GM12878 (cell line): ENCODE measurements at regions not wholly inside any gene's neighbourhood (a gene's known extent, or its start where the extent isn't known, plus 50 kb on each side); places are given as distances from the start of the nearest gene placed in this dataset.

Experiments
- ATAC-seq: fragments of 200-7000 bp; cut with Tn5 transposase; 3 replicates; pipeline ENCODE4 v1.9.1; 2020; ENCODE audit warnings: mild to moderate bottlenecking, moderate library complexity
- BruUV-seq: library from RNA; stranded (reverse); fragments of 400-500 nt; replicated peaks from 2 replicates; lab custom pipeline; 2021; lab: Mats Ljungman, UMichigan
- CTCF ChIA-PET: fragments of 300-600 bp; sonication (Branson Sonifier 250); formaldehyde crosslinking; extraction: SDS; loops from one replicate; lab custom pipeline; 2021; ENCODE audit warnings: inconsistent platforms; lab: Yijun Ruan, JAX
- POLR2A ChIA-PET: fragments of 350-600 bp; formaldehyde crosslinking; extraction: SDS; loops from one replicate; lab custom pipeline; 2021; ENCODE audit warnings: inconsistent platforms; lab: Charles Lee
- RAD21 ChIA-PET: fragments of 300-600 bp; sonication (Branson Sonifier 250); formaldehyde crosslinking; loops from one replicate; lab custom pipeline; 2023; ENCODE audit warnings: antibody characterized with exemption; ENCODE audit not compliant: unreplicated experiment; lab: Charles Lee
- SMC1A ChIA-PET: fragments of 300-600 bp; sonication (Branson Sonifier 250); formaldehyde crosslinking; loops from one replicate; lab custom pipeline; 2023; ENCODE audit not compliant: unreplicated experiment, uncharacterized antibody; lab: Charles Lee
- DNase-seq: peaks from one replicate; pipeline ENCODE4 v3.0.0-alpha.2; 2011; ENCODE audit warnings: low read depth, low spot score
- FAIRE-seq: peaks from 3 replicates; lab custom pipeline; 2011; peaks lifted over from hg19 to GRCh38; lab: Jason Lieb, UNC
- H2AFZ ChIP-seq: 2 replicates; pipeline ENCODE4 v1.6.0; 2011; ENCODE audit warnings: low read depth, low read length, control low read depth; ENCODE audit not compliant: control insufficient read depth
- H3K27ac ChIP-seq: 2 replicates; pipeline ENCODE4 v1.5.1; 2011; ENCODE audit warnings: control low read depth; ENCODE audit not compliant: control insufficient read depth, insufficient read depth
- H3K27me3 ChIP-seq, 2 experiments: replicated peaks in 1 of 2; 2 replicates each; pipeline versions ENCODE4 v1.6.0 to v1.6.1; 2011; ENCODE audit warnings: low read length in 1 of 2; ENCODE audit not compliant: control insufficient read depth in 2 of 2, insufficient read depth in 2 of 2
- H3K36me3 ChIP-seq, 2 experiments: 2 replicates each; pipeline ENCODE4 v1.5.1; 2011; ENCODE audit warnings: low read length in 1 of 2; ENCODE audit not compliant: control insufficient read depth in 2 of 2, insufficient read depth in 2 of 2
- H3K4me1 ChIP-seq: 2 replicates; pipeline ENCODE4 v1.6.1; 2011; ENCODE audit warnings: mild to moderate bottlenecking, low read length, moderate library complexity, mixed read lengths; ENCODE audit not compliant: control insufficient read depth, insufficient read depth
- H3K4me2 ChIP-seq: 2 replicates; pipeline ENCODE4 v1.6.0; 2011; ENCODE audit warnings: control low read depth; ENCODE audit not compliant: control insufficient read depth, insufficient read depth
- H3K4me3 ChIP-seq: fragments of 200-600 bp; sonication (generic); 2 replicates; pipeline ENCODE4 v1.5.1; 2016
- H3K79me2 ChIP-seq: 2 replicates; pipeline ENCODE4 v1.6.0; 2011; ENCODE audit warnings: low read length; ENCODE audit not compliant: control insufficient read depth, insufficient read depth
- H3K9ac ChIP-seq: 2 replicates; pipeline ENCODE4 v1.8.0; 2011; ENCODE audit warnings: low read length, control low read depth, mixed read lengths; ENCODE audit not compliant: control insufficient read depth, insufficient read depth
- H3K9me3 ChIP-seq: replicated peaks from 3 replicates; pipeline ENCODE4 v1.5.1; 2011; ENCODE audit warnings: mild to moderate bottlenecking, low read length; ENCODE audit not compliant: control insufficient read depth, insufficient read depth
- H4K20me1 ChIP-seq: 2 replicates; pipeline ENCODE4 v1.6.0; 2011; ENCODE audit not compliant: control insufficient read depth, insufficient read depth
- NR2C2 ChIP-seq: IDR thresholded peaks from 2 replicates; pipeline ENCODE4 v1.6.1; 2011; ENCODE audit warnings: borderline replicate concordance, low read depth; ENCODE audit not compliant: control insufficient read depth, insufficient read length
- WRNIP1 ChIP-seq: IDR thresholded peaks from 2 replicates; pipeline ENCODE4 v1.6.1; 2011; ENCODE audit warnings: low read depth, low read length, improper control_type of control experiment, borderline replicate concordance
- ZBED1 ChIP-seq: IDR thresholded peaks from 2 replicates; pipeline ENCODE4 v1.6.1; 2016; ENCODE audit warnings: borderline replicate concordance
- ZNF384 ChIP-seq: IDR thresholded peaks from 2 replicates; pipeline ENCODE4 v1.6.1; 2012; ENCODE audit warnings: low read depth, mild to moderate bottlenecking, low read length, improper control_type of control experiment, borderline replicate concordance
- WGBS: methylation state at CpG from one replicate; pipeline ENCODE4 v1.1.6; 2016; ENCODE audit warnings: low lambda C conversion rate; ENCODE audit not compliant: insufficient replicate concordance, insufficient coverage; ENCODE audit errors: missing lambda C conversion rate; 5-methylcytosine and 5-hydroxymethylcytosine counted together
- in situ Hi-C: fragments of 300-500 bp; cut with MboI; formaldehyde crosslinking; loops from 9 replicates; pipeline ENCODE4 v1.14.3; 2018; ENCODE audit warnings: mixed read lengths
- intact Hi-C: fragments of 100-400 bp; cut with micrococcal nuclease; formaldehyde crosslinking; loops from one replicate; pipeline ENCODE4 v1.14.2; 2022; ENCODE audit not compliant: unreplicated experiment
- TF ChIP-seq, protein P1 (sequence below): IDR thresholded peaks from 2 replicates; pipeline ENCODE4 v1.6.1; 2012; ENCODE audit warnings: low read depth, low read length, improper control_type of control experiment
- TF ChIP-seq, protein P2 (sequence below), 3 experiments: IDR thresholded peaks in 2 of 3; conservative IDR thresholded peaks in 1 of 3; 2 replicates each; pipeline ENCODE4 v1.5.1; 2011; ENCODE audit warnings: low read depth in 3 of 3, low read length in 3 of 3, mild to moderate bottlenecking in 3 of 3, control low read depth in 2 of 3, moderate library complexity in 2 of 3, inconsistent platforms in 1 of 3, mixed read lengths in 1 of 3; ENCODE audit not compliant: control insufficient read depth in 2 of 3, insufficient read depth in 1 of 3; ENCODE audit errors: extremely low read depth in 1 of 3
- TF ChIP-seq, protein P3 (sequence below): IDR thresholded peaks from 2 replicates; pipeline ENCODE4 v1.6.1; 2012; ENCODE audit warnings: low read depth, low read length, improper control_type of control experiment

DNA sequence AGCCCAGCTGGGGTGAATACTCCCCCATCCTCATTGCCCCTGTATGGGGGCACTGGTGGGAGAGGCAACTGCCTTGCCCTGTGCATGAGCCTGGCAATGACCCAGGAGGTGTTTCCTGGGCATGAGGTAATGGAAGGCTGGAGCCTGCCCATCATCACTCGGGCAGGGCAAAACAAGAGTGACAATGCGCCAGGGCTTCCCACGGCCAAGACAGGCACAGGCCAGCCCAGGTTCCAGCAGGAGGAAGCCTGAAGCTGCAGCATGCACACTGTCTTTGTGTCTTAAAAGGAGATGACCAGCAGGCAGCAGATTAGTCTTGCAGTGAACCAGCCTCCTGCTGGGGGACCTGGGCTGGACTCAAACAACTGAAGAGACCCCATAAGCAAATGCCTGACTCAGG lies 92.2 kb upstream of the SMIM23 start:
- CTCF ChIA-PET = no interaction called here
- Histone ChIP-seq H2AFZ (no peak overlapping the region), H3K27me3 (peaks cover 0 to 2% of the 10 kb centered on the region in 2 experiments; a peak in 1 of 4 replicates), H3K4me3 (no peak overlapping the region), H3K4me1 (no peaks in the 10 kb centered on the region), H3K36me3 (no peaks in the 10 kb centered on the region), H3K79me2 (no peaks in the 10 kb centered on the region), H3K9me3 (no peaks in the 10 kb centered on the region), H3K4me2 (no peak overlapping the region), H3K27ac (no peak overlapping the region), H4K20me1 (no peaks in the 10 kb centered on the region), H3K9ac (no peak overlapping the region)
- no peak for ATAC-seq
- in situ Hi-C loops (no loop called here), intact Hi-C loops (no loop called here)
- WGBS = 27% methylated on average over 3 of the region's 3 CpGs
- no TSS peak for BruUV-seq
- RAD21 ChIA-PET = no interaction called here
- no peak for FAIRE-seq
- TF ChIP-seq, protein P1, sequence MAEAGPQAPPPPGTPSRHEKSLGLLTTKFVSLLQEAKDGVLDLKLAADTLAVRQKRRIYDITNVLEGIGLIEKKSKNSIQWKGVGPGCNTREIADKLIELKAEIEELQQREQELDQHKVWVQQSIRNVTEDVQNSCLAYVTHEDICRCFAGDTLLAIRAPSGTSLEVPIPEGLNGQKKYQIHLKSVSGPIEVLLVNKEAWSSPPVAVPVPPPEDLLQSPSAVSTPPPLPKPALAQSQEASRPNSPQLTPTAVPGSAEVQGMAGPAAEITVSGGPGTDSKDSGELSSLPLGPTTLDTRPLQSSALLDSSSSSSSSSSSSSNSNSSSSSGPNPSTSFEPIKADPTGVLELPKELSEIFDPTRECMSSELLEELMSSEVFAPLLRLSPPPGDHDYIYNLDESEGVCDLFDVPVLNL = no peak
- TF ChIP-seq NR2C2 (no peak), ZBED1 (no peak), WRNIP1 (no peak), ZNF384 (no peak)
- TF ChIP-seq, protein P2, sequence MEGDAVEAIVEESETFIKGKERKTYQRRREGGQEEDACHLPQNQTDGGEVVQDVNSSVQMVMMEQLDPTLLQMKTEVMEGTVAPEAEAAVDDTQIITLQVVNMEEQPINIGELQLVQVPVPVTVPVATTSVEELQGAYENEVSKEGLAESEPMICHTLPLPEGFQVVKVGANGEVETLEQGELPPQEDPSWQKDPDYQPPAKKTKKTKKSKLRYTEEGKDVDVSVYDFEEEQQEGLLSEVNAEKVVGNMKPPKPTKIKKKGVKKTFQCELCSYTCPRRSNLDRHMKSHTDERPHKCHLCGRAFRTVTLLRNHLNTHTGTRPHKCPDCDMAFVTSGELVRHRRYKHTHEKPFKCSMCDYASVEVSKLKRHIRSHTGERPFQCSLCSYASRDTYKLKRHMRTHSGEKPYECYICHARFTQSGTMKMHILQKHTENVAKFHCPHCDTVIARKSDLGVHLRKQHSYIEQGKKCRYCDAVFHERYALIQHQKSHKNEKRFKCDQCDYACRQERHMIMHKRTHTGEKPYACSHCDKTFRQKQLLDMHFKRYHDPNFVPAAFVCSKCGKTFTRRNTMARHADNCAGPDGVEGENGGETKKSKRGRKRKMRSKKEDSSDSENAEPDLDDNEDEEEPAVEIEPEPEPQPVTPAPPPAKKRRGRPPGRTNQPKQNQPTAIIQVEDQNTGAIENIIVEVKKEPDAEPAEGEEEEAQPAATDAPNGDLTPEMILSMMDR (IDR thresholded peaks at IDR 0.05 in 2 of 3, conservative IDR thresholded peaks at IDR 0.05 in 1 of 3; ENCODE audit: control insufficient read depth in 2 of 3, extremely low read depth in 1 of 3, insufficient read depth in 1 of 3, low read depth in 3 of 3, low read length in 3 of 3) = no peak
- TF ChIP-seq, protein P3, sequence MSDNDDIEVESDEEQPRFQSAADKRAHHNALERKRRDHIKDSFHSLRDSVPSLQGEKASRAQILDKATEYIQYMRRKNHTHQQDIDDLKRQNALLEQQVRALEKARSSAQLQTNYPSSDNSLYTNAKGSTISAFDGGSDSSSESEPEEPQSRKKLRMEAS = no peak
- SMC1A ChIA-PET = no interaction called here
- POLR2A ChIA-PET = no interaction called here
- DNase-seq = no peak
